HG03175 (cell line): ENCODE measurements at regions not wholly inside any gene's neighbourhood (a gene's known extent, or its start where the extent isn't known, plus 50 kb on each side); places are given as distances from the start of the nearest gene placed in this dataset.
"Not testable (repeated sequence)": the region's sequence is repeated elsewhere in the genome, so short reads cannot be mapped to it uniquely, and the experiment has no call there.

Experiments
- ATAC-seq: cut with Tn5 transposase; IDR thresholded peaks from one replicate; pipeline ENCODE4 v1.9.1; 2021; ENCODE audit warnings: mild to moderate bottlenecking, moderate library complexity; ENCODE audit not compliant: unreplicated experiment

- no peak for ATAC-seq
Observed at GRCh38 chr2:111250448-111251030, 129.8 kb downstream of the BCL2L11 start.

DNA sequence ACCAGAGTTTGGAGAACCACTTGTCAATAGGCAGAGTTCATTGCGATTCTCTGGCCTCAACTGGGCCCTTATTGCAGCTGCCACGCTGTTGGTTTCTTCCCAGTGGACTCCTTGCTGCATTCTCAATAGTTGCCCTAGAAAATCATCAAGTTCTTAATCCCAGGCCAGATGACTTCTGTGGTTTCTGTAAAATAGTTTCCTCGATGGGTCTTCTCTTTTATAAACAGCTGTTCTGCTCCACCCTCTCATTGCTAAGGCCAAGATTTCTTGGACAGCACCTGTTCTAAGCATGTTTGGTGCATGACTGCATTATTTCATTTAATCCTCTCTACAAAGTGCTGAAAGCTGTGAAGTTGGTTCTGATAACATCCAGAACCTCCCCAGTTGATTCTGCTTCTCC lies 131.0 kb downstream of the BCL2L11 start:
- no peak for ATAC-seq

DNA sequence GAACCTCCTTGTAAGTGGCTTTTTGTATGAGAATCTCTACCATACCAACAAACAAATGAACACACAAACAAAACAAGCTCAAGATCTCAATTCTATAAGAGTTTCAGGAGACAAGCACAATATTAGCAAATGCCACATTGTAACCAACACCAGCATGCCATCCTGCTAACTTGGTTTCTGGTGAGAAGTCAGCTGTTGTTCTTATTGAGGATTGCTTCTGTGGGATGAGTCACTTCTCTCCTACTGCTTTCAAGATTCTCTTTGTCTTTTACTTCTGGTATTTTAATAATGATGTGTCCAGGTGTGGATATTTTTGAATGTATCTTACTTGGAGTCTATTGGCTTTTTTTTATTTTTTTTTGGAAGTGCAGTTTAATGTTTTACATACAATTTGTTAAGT lies 131.7 kb downstream of the BCL2L11 start:
- ATAC-seq = no peak

DNA sequence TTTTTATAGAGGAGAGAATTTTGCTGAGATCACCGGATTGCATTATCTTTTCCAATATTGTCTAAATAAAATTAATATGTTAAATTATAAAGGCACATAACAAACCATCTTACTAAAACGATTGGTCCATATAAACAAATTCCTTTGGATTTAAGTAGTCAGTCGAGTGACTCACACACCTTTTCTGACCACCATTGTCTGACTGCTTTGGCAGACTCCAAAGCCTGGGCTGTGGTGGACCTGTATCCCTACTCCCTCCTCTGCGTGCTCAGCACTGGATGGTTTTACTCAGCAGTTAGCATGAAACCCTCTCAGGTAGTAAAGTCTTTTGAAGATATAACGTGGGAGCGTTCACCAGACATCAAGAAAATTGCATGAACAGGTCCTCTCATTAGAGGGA lies 134.2 kb downstream of the BCL2L11 start:
- not testable (repeated sequence) for ATAC-seq

DNA sequence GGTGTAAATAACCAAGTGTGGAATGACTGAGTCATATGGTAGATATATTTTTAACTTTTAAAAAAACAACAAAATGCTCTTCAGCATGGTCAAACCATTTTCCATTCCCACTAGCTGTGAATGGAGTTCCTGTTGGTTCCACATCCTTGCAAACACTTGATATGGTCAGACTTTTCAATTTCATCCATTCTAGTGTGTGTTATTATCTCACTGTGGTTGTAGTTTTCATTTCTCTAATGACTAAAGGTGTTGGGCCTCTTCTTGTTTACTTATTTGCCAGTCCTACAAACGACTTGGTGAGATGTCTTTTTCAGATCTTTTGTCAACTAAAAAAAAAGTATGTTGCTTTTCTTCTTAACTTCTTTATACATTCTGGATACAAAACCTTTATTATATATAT lies 135.9 kb downstream of the BCL2L11 start:
- not testable (repeated sequence) for ATAC-seq

GRCh38 chr2:111257607-111258006 lies 136.9 kb downstream of the BCL2L11 start:
- ATAC-seq = not testable (repeated sequence)

GRCh38 chr2:111258318-111258717 lies 137.6 kb downstream of the BCL2L11 start:
- ATAC-seq = not testable (repeated sequence)

DNA sequence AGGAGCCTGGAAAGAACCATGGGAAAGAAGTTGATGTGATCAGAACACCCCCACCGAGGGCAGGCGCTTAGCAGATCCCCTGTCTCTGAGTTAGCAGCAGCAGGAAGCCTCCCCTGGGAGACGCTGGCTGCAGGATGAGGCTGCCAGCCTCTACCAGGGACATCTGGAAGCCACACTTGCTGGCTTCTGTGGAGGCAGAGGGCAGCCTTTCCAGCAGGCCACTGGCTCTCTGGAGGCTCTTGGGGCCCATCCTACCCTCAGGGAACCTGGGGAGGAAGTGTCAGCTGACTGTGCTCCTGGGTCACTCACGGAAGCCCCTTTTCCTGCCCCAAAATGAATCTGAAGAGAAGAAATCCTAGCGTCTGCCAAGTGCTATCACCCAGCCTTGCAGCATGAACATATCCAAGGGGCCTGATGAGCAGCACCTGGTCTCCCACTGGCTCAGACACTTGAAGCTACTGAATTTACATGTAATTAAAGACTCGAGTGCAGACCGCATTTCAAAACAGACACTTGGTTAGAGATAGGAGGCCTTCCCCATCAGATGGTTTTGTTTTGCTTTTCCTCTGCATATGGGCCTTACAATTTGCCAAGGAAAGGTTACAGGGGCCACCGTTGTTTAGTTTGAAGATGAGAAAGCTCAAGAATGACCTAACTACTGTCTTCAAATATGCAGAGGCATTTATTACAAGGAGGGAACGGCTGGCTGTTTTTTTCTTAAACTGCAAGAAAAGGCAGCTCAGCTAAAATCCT lies 142.1 kb downstream of the BCL2L11 start:
- ATAC-seq = not testable (repeated sequence)

- ATAC-seq = not testable (repeated sequence)
Observed at GRCh38 chr2:111263380-111264017, 142.8 kb downstream of the BCL2L11 start.

GRCh38 chr2:111264956-111265355 lies 144.2 kb downstream of the BCL2L11 start:
- not testable (repeated sequence) for ATAC-seq

DNA sequence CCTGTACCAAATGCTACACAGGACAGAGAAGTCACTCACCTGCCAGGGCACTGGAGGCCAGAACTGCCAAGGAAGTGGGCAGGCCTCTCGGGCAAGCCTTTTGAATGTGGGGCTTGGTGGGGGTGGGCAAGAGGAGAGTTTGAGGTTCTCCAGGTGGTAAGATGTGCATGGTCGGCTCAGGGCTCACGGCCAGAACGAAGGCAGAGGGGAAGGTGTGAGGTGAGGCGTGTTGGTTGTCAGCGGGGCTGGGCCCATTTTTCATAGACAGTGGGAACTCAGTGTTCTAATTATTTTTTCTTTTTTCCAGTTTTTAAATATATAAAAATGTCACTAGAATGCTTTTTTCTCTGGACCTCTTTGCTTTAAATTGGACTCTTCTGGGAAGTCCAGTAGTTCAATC lies 145.8 kb downstream of the BCL2L11 start:
- not testable (repeated sequence) for ATAC-seq

DNA sequence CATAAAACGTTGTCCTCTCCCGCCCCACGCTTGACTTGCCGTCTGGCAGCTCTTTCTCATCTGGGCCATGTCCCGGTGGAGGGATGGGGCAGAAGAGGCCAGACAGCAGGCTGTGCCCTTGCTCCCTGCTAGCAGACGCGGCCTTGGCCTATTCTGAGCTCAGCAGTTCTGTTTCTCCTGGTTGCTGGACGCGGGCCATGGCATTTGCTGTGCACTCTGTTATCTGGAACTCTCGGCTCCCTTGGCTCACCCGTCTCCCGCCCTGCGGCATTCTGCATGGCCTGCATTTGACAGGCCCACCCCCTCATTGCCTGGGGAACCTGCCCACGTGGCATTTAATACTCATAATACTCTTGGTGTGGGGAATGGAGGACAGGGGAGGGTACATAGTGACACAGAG lies 146.3 kb downstream of the BCL2L11 start:
- ATAC-seq = not testable (repeated sequence)

GRCh38 chr2:111269761-111270323 lies 149.1 kb downstream of the BCL2L11 start:
- not testable (repeated sequence) for ATAC-seq

- ATAC-seq = not testable (repeated sequence)
Observed at GRCh38 chr2:111270569-111270968, 149.9 kb downstream of the BCL2L11 start.

DNA sequence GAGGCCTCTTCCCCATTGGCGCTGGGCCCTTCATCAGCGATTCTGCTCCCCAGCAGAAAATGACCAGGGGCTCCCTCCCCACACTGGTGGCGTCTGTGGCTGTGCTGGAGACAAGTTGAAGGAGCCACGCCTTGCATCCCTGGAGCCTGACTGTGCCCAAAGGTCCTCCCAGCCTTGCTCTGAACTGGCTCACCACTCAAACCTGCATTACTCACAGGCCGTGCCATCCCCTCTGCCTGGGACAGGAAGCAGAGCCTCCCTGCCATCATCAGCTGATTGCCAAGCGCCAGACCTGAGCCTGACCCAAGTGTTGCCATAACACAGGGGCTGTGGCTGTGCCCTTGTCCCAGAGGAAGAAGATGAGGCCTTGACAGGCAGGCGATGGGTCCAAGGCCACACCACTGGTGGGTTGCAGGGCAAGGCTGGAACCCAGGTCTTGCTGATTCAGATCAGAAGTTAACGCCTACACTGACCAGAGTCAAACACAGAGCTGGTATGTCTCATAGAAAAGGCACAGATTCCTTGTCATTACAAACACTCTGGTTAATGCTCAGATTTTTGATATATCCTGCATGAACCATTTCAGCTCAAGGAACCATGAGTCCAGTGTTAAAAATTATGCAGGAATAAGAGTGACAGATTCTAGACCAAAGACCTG lies 151.1 kb downstream of the BCL2L11 start:
- ATAC-seq = not testable (repeated sequence)

- not testable (repeated sequence) for ATAC-seq
Observed at GRCh38 chr2:111273007-111273406, 152.3 kb downstream of the BCL2L11 start.

DNA sequence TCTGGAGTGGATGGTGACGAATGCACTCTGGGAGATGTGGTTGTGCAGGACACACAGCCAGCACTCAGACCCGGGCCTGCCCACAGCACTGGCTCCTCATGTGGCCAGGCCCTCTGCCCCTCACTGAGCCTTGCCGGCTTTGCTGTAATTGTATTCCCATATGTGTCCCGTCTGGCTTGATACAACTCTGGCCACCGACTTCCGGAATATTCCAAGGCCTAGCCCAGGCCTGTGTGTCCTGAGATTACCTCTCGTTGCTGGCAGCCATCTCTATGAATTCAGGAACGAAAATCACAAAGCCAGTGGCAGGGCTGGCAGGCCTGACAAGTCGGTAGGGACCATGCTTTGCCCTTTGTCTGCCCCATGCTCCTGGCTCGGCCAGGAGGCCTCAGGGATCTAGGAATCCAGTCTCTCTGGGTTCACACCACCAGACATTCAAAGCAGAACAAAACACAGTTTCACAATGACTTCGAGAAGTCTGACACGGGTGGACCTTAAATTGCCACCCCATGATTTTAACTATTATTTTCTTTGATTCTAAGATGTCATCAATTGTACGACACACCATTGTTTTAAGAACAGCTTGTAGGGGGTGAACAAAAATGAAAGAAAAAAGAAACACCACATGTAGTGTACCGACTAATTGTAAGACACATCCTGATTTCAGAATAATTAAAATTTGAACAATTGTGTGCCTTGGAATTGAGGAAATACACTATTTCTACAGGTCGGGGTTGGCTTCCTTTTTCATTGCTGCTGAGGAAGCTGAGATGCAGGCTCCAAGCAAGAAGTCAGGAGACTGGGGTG lies 154.5 kb downstream of the BCL2L11 start:
- ATAC-seq = not testable (repeated sequence)

- ATAC-seq = not testable (repeated sequence)
Observed at GRCh38 chr2:111275854-111276171, 155.1 kb downstream of the BCL2L11 start.

DNA sequence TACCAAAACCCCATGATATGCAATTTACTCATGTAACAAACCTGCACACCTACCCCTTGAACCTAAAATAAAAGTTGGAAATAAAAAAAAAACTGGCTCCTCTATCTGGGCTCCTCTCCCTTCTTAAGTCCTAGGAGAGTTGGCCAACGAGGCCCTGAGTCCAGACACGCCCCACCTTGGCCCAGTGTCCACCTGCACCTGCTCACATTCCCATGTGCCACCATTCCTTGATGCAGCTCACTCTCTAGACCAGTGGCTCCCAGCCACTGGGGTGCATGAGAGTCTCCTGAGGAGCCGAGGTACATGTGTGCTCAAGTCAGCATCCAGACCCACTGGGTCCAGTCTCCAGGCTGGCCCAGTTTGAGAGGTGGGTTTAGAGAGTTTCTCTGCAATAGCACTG lies 157.4 kb downstream of the BCL2L11 start:
- ATAC-seq = not testable (repeated sequence)

DNA sequence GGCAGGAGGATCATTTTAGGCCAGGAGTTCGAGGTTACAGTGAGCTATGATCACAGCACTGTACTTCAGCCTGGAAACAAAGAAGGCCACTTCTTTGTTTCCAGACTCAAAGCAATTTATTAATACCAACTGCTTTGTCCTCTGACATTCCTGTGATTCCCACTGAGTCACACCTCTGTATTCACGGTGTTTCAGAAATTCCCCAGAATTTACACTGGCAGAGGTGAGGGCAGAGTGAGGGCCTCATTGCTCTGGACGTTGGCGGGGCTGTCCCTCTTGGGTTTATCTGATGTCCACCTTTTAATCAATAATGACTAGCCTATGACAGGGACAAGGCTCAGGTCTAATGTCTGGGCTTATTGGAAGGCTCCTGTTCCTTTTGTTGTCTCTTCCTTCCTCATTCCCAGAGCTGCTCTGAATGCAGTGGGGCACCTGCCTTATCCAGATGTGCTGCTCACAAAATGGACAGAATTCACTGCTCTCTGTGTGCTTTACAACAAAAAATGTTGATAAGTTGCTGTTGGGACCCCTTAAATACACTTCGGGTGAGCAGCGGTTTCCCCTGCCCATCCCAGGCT lies 160.1 kb downstream of the BCL2L11 start:
- ATAC-seq = not testable (repeated sequence)
